GM12872 (cell line): ENCODE measurements at regions not wholly inside any gene's neighbourhood (a gene's known extent, or its start where the extent isn't known, plus 50 kb on each side); places are given as distances from the start of the nearest gene placed in this dataset.
A peak's percentile ranks its signal among the peaks of the same experiment; 100 is the strongest.

Experiments used
- CTCF ChIP-seq: IDR thresholded peaks from 3 replicates; pipeline ENCODE4 v1.5.1; 2011; ENCODE audit warnings: low read depth, mild to moderate bottlenecking, low read length, moderate library complexity; ENCODE audit not compliant: insufficient read depth

GRCh38 chr6:4294636-4295035 is 159.3 kb upstream of the ECI2 start:
- no peak for TF ChIP-seq CTCF

GRCh38 chr6:4291453-4292403 is 156.4 kb upstream of the ECI2 start:
- no peak for TF ChIP-seq CTCF

GRCh38 chr6:4289770-4290320 is 154.5 kb upstream of the ECI2 start:
- TF ChIP-seq CTCF = no peak

GRCh38 chr6:4287811-4288244 is 152.5 kb upstream of the ECI2 start:
- TF ChIP-seq CTCF = no peak

GRCh38 chr6:4287372-4287771 is 152.0 kb upstream of the ECI2 start:
- no peak for TF ChIP-seq CTCF

GRCh38 chr6:4282926-4283325 is 147.6 kb upstream of the ECI2 start:
- TF ChIP-seq CTCF = no peak

GRCh38 chr6:4281341-4282293 is 146.2 kb upstream of the ECI2 start:
- peak; percentile 19; the same call in 1 of the 3 replicates for TF ChIP-seq CTCF
